ENCODE measurements at regions not wholly inside any gene's neighbourhood (a gene's known extent, or its start where the extent isn't known, plus 50 kb on each side); places are given as distances from the start of the nearest gene placed in this dataset.

- Histone ChIP-seq H4K20me1 (ENCODE audit: insufficient read depth, low read length) (no peaks in the 10 kb centered on the region), H2AFZ (ENCODE audit: insufficient read depth, low read depth, low read length, poor library complexity, severe bottlenecking) (no peak overlapping the region), H3K4me1 (ENCODE audit: control insufficient read depth in 1 of 2, insufficient read depth in 2 of 2, low read length in 2 of 2) (no peaks in the 10 kb centered on the region), H3K36me3 (replicated peaks in 1 of 2; ENCODE audit: control insufficient read depth in 1 of 2, insufficient read depth in 2 of 2, low read length in 2 of 2) (no peaks in the 10 kb centered on the region), H3K9ac (ENCODE audit: insufficient read depth, low read length, poor library complexity, severe bottlenecking) (no peak overlapping the region), H3K4me2 (replicated peaks; ENCODE audit: extremely low read depth, low read length, poor library complexity, severe bottlenecking) (no peak overlapping the region), H3K9me3 (replicated peaks in 1 of 2; ENCODE audit: control insufficient read depth in 1 of 2, insufficient read depth in 1 of 2, low read length in 2 of 2) (no peaks in the 10 kb centered on the region), H3K27me3 (ENCODE audit: control insufficient read depth in 2 of 2, insufficient read depth in 2 of 2, low read length in 2 of 2) (no peaks in the 10 kb centered on the region), H3K4me3 (replicated peaks in 1 of 3; ENCODE audit: low read depth in 2 of 3, low read length in 3 of 3) (no peak overlapping the region), H3K79me2 (ENCODE audit: insufficient read depth, low read length) (no peaks in the 10 kb centered on the region), H3K27ac (ENCODE audit: low read depth in 1 of 2, low read length in 2 of 2) (no peak overlapping the region)
- peaks cover 0 to 1% (median 0%) of the 10 kb centered on the region in 3 donors for H3K27me3 Mint-ChIP-seq (ENCODE audit: low read depth in 3 of 3)
- H3K27ac Mint-ChIP-seq: no peak overlapping the region
- peaks cover 0 to 4% (median 0%) of the 10 kb centered on the region in 7 donors for H3K9me3 Mint-ChIP-seq
- H3K4me3 Mint-ChIP-seq: no peak overlapping the region
- no peaks in the 10 kb centered on the region for H3K36me3 Mint-ChIP-seq
- WGBS (ENCODE audit: insufficient coverage): 63% methylated on average over 1 of the region's 3 CpGs
- H3K4me1 Mint-ChIP-seq: no peaks in the 10 kb centered on the region
- intact Hi-C loops (cut with micrococcal nuclease): no loop called here
- TF ChIP-seq, protein P1, sequence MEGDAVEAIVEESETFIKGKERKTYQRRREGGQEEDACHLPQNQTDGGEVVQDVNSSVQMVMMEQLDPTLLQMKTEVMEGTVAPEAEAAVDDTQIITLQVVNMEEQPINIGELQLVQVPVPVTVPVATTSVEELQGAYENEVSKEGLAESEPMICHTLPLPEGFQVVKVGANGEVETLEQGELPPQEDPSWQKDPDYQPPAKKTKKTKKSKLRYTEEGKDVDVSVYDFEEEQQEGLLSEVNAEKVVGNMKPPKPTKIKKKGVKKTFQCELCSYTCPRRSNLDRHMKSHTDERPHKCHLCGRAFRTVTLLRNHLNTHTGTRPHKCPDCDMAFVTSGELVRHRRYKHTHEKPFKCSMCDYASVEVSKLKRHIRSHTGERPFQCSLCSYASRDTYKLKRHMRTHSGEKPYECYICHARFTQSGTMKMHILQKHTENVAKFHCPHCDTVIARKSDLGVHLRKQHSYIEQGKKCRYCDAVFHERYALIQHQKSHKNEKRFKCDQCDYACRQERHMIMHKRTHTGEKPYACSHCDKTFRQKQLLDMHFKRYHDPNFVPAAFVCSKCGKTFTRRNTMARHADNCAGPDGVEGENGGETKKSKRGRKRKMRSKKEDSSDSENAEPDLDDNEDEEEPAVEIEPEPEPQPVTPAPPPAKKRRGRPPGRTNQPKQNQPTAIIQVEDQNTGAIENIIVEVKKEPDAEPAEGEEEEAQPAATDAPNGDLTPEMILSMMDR (IDR thresholded peaks at IDR 0.05): no peak
- DNase-seq: no peak
Observed at GRCh38 chr6:128822271-128822670, 60.7 kb upstream of the LAMA2 start.

DNA sequence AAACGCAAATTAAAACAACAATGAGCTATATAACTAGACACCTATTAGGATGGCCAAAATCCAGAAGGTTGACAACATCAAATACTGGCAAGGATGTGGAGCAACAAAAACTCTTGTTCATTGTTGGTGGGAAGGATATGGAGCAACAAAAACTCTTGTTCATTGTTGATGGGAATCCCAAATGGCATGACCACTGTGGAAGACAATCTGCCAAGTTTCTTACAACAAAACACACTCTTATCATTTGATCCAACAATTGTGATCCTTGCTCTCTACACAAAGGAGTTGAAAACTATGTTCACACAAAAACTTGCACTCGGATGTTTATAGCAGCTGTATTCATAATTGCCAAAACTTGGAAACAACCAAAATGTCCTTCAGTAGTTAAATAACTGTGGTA is 61.8 kb upstream of the LAMA2 start:
- no peak overlapping the region for H3K4me2 ChIP-seq (replicated peaks; ENCODE audit: extremely low read depth, low read length, poor library complexity, severe bottlenecking)

More for the DNA sequence above, 61.8 kb upstream of the LAMA2 start:
- H3K36me3 ChIP-seq (replicated peaks in 1 of 2; ENCODE audit: control insufficient read depth in 1 of 2, insufficient read depth in 2 of 2, low read length in 2 of 2): no peaks in the 10 kb centered on the region
- H3K27ac ChIP-seq (ENCODE audit: low read depth in 1 of 2, low read length in 2 of 2): no peak overlapping the region
- no CpG with 5 or more reads among the region's 2 CpGs for WGBS (ENCODE audit: insufficient coverage)
- no peaks in the 10 kb centered on the region for H3K27me3 ChIP-seq (ENCODE audit: control insufficient read depth in 2 of 2, insufficient read depth in 2 of 2, low read length in 2 of 2)
- H2AFZ ChIP-seq (ENCODE audit: insufficient read depth, low read depth, low read length, poor library complexity, severe bottlenecking): no peak overlapping the region
- no peaks in the 10 kb centered on the region for H4K20me1 ChIP-seq (ENCODE audit: insufficient read depth, low read length)
- intact Hi-C loops (cut with micrococcal nuclease): no loop called here
- no peak overlapping the region for H3K4me3 Mint-ChIP-seq
- H3K9me3 ChIP-seq (replicated peaks in 1 of 2; ENCODE audit: control insufficient read depth in 1 of 2, insufficient read depth in 1 of 2, low read length in 2 of 2): no peaks in the 10 kb centered on the region
- DNase-seq: no peak
- no peak overlapping the region for H3K27ac Mint-ChIP-seq
- TF ChIP-seq, protein P1 (IDR thresholded peaks at IDR 0.05): no peak
- no peak overlapping the region for H3K4me3 ChIP-seq (replicated peaks in 1 of 3; ENCODE audit: low read depth in 2 of 3, low read length in 3 of 3)
- peaks cover 0 to 2% (median 0%) of the 10 kb centered on the region in 7 donors for H3K9me3 Mint-ChIP-seq
- H3K9ac ChIP-seq (ENCODE audit: insufficient read depth, low read length, poor library complexity, severe bottlenecking): no peak overlapping the region
- no peaks in the 10 kb centered on the region for H3K36me3 Mint-ChIP-seq
- no peaks in the 10 kb centered on the region for H3K4me1 Mint-ChIP-seq
- no peaks in the 10 kb centered on the region for H3K4me1 ChIP-seq (ENCODE audit: control insufficient read depth in 1 of 2, insufficient read depth in 2 of 2, low read length in 2 of 2)
- H3K27me3 Mint-ChIP-seq (ENCODE audit: low read depth in 3 of 3): no peaks in the 10 kb centered on the region
- H3K79me2 ChIP-seq (ENCODE audit: insufficient read depth, low read length): no peaks in the 10 kb centered on the region
